Prostate gland (tissue), 2 donors: ENCODE measurements at regions not wholly inside any gene's neighbourhood (a gene's known extent, or its start where the extent isn't known, plus 50 kb on each side); places are given as distances from the start of the nearest gene placed in this dataset.

Experiments
- POLR2A ChIP-seq: fragments of 450-650 bp; IDR thresholded peaks from one replicate; pipeline ENCODE4 v1.6.1; 2016; ENCODE audit warnings: antibody characterized with exemption, mild to moderate bottlenecking
- TF ChIP-seq, protein P1 (sequence below), 4 experiments: fragments of 200-600 bp in 2 of 4; fragments of 450-650 bp in 2 of 4; sonication (generic) in 2 of 4; IDR thresholded peaks; 1 replicate in 3 of 4; 2 replicates in 1 of 4; pipeline ENCODE4 v1.5.1; 2016 to 2019; ENCODE audit warnings: antibody characterized with exemption in 4 of 4, mild to moderate bottlenecking in 2 of 4, moderate library complexity in 2 of 4

GRCh38 chr14:43361751-43362150 lies 1145.3 kb downstream of the FSCB start:
- TF ChIP-seq, protein P1, sequence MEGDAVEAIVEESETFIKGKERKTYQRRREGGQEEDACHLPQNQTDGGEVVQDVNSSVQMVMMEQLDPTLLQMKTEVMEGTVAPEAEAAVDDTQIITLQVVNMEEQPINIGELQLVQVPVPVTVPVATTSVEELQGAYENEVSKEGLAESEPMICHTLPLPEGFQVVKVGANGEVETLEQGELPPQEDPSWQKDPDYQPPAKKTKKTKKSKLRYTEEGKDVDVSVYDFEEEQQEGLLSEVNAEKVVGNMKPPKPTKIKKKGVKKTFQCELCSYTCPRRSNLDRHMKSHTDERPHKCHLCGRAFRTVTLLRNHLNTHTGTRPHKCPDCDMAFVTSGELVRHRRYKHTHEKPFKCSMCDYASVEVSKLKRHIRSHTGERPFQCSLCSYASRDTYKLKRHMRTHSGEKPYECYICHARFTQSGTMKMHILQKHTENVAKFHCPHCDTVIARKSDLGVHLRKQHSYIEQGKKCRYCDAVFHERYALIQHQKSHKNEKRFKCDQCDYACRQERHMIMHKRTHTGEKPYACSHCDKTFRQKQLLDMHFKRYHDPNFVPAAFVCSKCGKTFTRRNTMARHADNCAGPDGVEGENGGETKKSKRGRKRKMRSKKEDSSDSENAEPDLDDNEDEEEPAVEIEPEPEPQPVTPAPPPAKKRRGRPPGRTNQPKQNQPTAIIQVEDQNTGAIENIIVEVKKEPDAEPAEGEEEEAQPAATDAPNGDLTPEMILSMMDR (IDR thresholded peaks at IDR 0.05), result no peak
- TF ChIP-seq POLR2A, result no peak
